HCT116 (cell line): ENCODE measurements at regions not wholly inside any gene's neighbourhood (a gene's known extent, or its start where the extent isn't known, plus 50 kb on each side); places are given as distances from the start of the nearest gene placed in this dataset.

ENCODE experiments used
- ATAC-seq: fragments of 200-7000 bp; cut with Tn5 transposase; 2 replicates; pipeline ENCODE4 v1.9.1; 2020; ENCODE audit warnings: mild to moderate bottlenecking, moderate library complexity
- BruUV-seq: library from RNA; stranded (reverse); fragments of 400-500 nt; replicated peaks from 2 replicates; lab custom pipeline; 2021; lab: Mats Ljungman, UMichigan
- CTCF ChIA-PET: fragments of 300-600 bp; sonication (Branson Sonifier 250); formaldehyde crosslinking; loops from one replicate; lab custom pipeline; 2021; ENCODE audit warnings: antibody characterized with exemption; lab: Charles Lee
- POLR2A ChIA-PET: fragments of 300-600, 350-600 bp; sonication (Branson Sonifier 250); formaldehyde crosslinking; loops from one replicate; lab custom pipeline; 2021; ENCODE audit warnings: antibody characterized with exemption; lab: Charles Lee
- RAD21 ChIA-PET, 2 experiments: fragments of 300-600 bp; sonication (Branson Sonifier 250); formaldehyde crosslinking; loops; one replicate each; lab custom pipeline; 2023; ENCODE audit warnings: low total read pairs in 2 of 2; ENCODE audit not compliant: uncharacterized antibody in 2 of 2, unreplicated experiment in 2 of 2, low non-redundant PET in 1 of 2; lab: Charles Lee
- DNase-seq: peaks from one replicate; pipeline ENCODE4 v3.0.0-alpha.2; 2010; ENCODE audit warnings: low read depth, low spot score
- H2AFZ ChIP-seq: fragments of 200-600 bp; shearing (Covaris generic), sonication (generic); 2 replicates; pipeline ENCODE4 v1.6.1; 2017; ENCODE audit warnings: low read depth, mixed run types, mixed read lengths, antibody characterized with exemption, low read length; ENCODE audit not compliant: poor library complexity, severe bottlenecking
- H3K27ac ChIP-seq: 2 replicates; pipeline ENCODE4 v1.5.1; 2012; ENCODE audit warnings: low read depth, low read length
- H3K27me3 ChIP-seq: fragments of 200-600 bp; sonication (generic); 2 replicates; pipeline ENCODE4 v1.6.1; 2016; ENCODE audit warnings: mixed run types, low read length, mixed read lengths; ENCODE audit not compliant: insufficient read depth
- H3K36me3 ChIP-seq, 2 experiments: fragments of 200-500 bp in 1 of 2; fragments of 200-600 bp in 1 of 2; sonication (Bioruptor generic) in 1 of 2; sonication (generic) in 1 of 2; 2 replicates each; pipeline versions ENCODE4 v1.5.1 to v1.6.1; 2014 to 2016; ENCODE audit warnings: low read length in 2 of 2, inconsistent platforms in 1 of 2, mixed read lengths in 1 of 2, mixed run types in 1 of 2; ENCODE audit not compliant: insufficient read depth in 2 of 2, control insufficient read depth in 1 of 2
- H3K4me1 ChIP-seq, 2 experiments: fragments of 200-600 bp in 1 of 2; sonication (generic) in 1 of 2; 2 replicates each; pipeline versions ENCODE4 v1.5.1 to v1.6.1; 2012 to 2017; ENCODE audit warnings: low read length in 2 of 2, inconsistent platforms in 1 of 2, mild to moderate bottlenecking in 1 of 2, mixed read lengths in 1 of 2, mixed run types in 1 of 2, moderate library complexity in 1 of 2; ENCODE audit not compliant: insufficient read depth in 2 of 2, control insufficient read depth in 1 of 2
- H3K4me2 ChIP-seq: fragments of 200-600 bp; sonication (generic); 2 replicates; pipeline ENCODE4 v1.6.1; 2017; ENCODE audit warnings: mixed run types, low read length, mixed read lengths
- H3K4me3 ChIP-seq, 2 experiments: fragments of 200-600 bp in 1 of 2; sonication (generic) in 1 of 2; replicated peaks in 1 of 2; 2 replicates each; pipeline ENCODE4 v1.5.1; 2011 to 2016; ENCODE audit warnings: low read length in 2 of 2, control low read depth in 1 of 2, low read depth in 1 of 2, mild to moderate bottlenecking in 1 of 2, mixed read lengths in 1 of 2, mixed run types in 1 of 2
- H3K79me2 ChIP-seq: fragments of 200-600 bp; sonication (generic); 2 replicates; pipeline ENCODE4 v1.6.1; 2017; ENCODE audit warnings: mild to moderate bottlenecking, mixed run types, low read length, moderate library complexity, mixed read lengths; ENCODE audit not compliant: insufficient read depth
- H3K9ac ChIP-seq: fragments of 200-600 bp; sonication (generic); 2 replicates; pipeline ENCODE4 v1.6.1; 2016; ENCODE audit warnings: low read length, mixed read lengths
- H3K9me2 ChIP-seq: fragments of 200-600 bp; sonication (generic), shearing (Covaris generic); 2 replicates; pipeline ENCODE4 v1.6.1; 2017; ENCODE audit warnings: mixed run types, mild to moderate bottlenecking, moderate library complexity; ENCODE audit not compliant: insufficient read depth
- H3K9me3 ChIP-seq, 2 experiments: fragments of 200-500 bp in 1 of 2; fragments of 200-600 bp in 1 of 2; sonication (Bioruptor generic) in 1 of 2; sonication (generic) in 1 of 2; 2 replicates each; pipeline ENCODE4 v1.6.1; 2014 to 2017; ENCODE audit warnings: low read length in 2 of 2, mixed read lengths in 2 of 2, inconsistent platforms in 1 of 2, low read depth in 1 of 2, mild to moderate bottlenecking in 1 of 2, mixed run types in 1 of 2, moderate library complexity in 1 of 2; ENCODE audit not compliant: control insufficient read depth in 1 of 2, insufficient read depth in 1 of 2
- H4K20me1 ChIP-seq: fragments of 200-600 bp; sonication (generic), shearing (Covaris generic); 2 replicates; pipeline ENCODE4 v1.6.1; 2017; ENCODE audit warnings: mixed run types, mild to moderate bottlenecking, moderate library complexity; ENCODE audit not compliant: insufficient read depth
- CBX3 ChIP-seq: IDR thresholded peaks from 2 replicates; pipeline ENCODE4 v1.6.1; 2012; ENCODE audit warnings: low read depth
- CEBPB ChIP-seq: IDR thresholded peaks from 2 replicates; pipeline ENCODE4 v1.6.1; 2012; ENCODE audit warnings: low read depth
- CTCF ChIP-seq, 3 experiments: fragments of 200-600 bp in 1 of 3; sonication (generic) in 1 of 3; IDR thresholded peaks in 2 of 3; conservative IDR thresholded peaks in 1 of 3; 2 replicates each; pipeline ENCODE4 v1.5.1; 2012 to 2017; ENCODE audit warnings: low read depth in 2 of 3, low read length in 2 of 3, antibody characterized with exemption in 1 of 3, borderline replicate concordance in 1 of 3, control low read depth in 1 of 3, mild to moderate bottlenecking in 1 of 3, mixed read lengths in 1 of 3, mixed run types in 1 of 3, moderate library complexity in 1 of 3; ENCODE audit not compliant: insufficient read depth in 1 of 3
- EGR1 ChIP-seq: IDR thresholded peaks from 2 replicates; pipeline ENCODE4 v1.6.1; 2012; ENCODE audit warnings: low read depth
- ELF1 ChIP-seq: IDR thresholded peaks from 2 replicates; pipeline ENCODE4 v1.6.1; 2012; ENCODE audit warnings: low read depth, borderline replicate concordance
- EZH2 ChIP-seq: fragments of 200-600 bp; sonication (generic); IDR thresholded peaks from 2 replicates; pipeline ENCODE4 v1.6.1; 2017; ENCODE audit warnings: antibody characterized with exemption, mixed run types
- FOSL1 ChIP-seq: IDR thresholded peaks from 2 replicates; pipeline ENCODE4 v1.6.1; 2012; ENCODE audit warnings: low read depth
- JUND ChIP-seq: IDR thresholded peaks from 2 replicates; pipeline ENCODE4 v1.6.1; 2012
- MAX ChIP-seq: IDR thresholded peaks from 2 replicates; pipeline ENCODE4 v1.6.1; 2012
- POLR2A ChIP-seq: IDR thresholded peaks from 2 replicates; pipeline ENCODE4 v1.7.0; 2011; ENCODE audit warnings: borderline replicate concordance; ENCODE audit not compliant: insufficient read depth, insufficient read length; ENCODE audit errors: extremely low read depth
- POLR2AphosphoS5 ChIP-seq: IDR thresholded peaks from 2 replicates; pipeline ENCODE4 v1.6.1; 2011; ENCODE audit warnings: mild to moderate bottlenecking, low read depth, low read length, moderate library complexity
- RAD21 ChIP-seq: IDR thresholded peaks from 2 replicates; pipeline ENCODE4 v1.6.1; 2012; ENCODE audit warnings: low read depth, mild to moderate bottlenecking
- SRF ChIP-seq: IDR thresholded peaks from 2 replicates; pipeline ENCODE4 v1.6.1; 2012; ENCODE audit warnings: low read depth
- TCF7L2 ChIP-seq: IDR thresholded peaks from 2 replicates; pipeline ENCODE4 v1.7.0; 2011; ENCODE audit warnings: borderline replicate concordance, inconsistent platforms; ENCODE audit not compliant: insufficient read depth, insufficient read length; ENCODE audit errors: extremely low read depth
- ZFX ChIP-seq: fragments of 450-650 bp; IDR thresholded peaks from 2 replicates; pipeline ENCODE4 v1.6.1; 2017
- ZNF274 ChIP-seq: fragments of 200-500 bp; sonication (Bioruptor generic); IDR thresholded peaks from 2 replicates; pipeline ENCODE4 v1.6.1; 2014; ENCODE audit warnings: mild to moderate bottlenecking, low read depth, low read length, inconsistent platforms
- intact Hi-C: fragments of 100-400 bp; cut with micrococcal nuclease; formaldehyde crosslinking; loops from 2 replicates; pipeline ENCODE4 v1.10.0; 2022
- TF ChIP-seq, protein P1 (sequence below): IDR thresholded peaks from 2 replicates; pipeline ENCODE4 v1.6.1; 2012

- TF ChIP-seq CTCF (IDR thresholded peaks at IDR 0.05 in 2 of 3, conservative IDR thresholded peaks at IDR 0.05 in 1 of 3; ENCODE audit: borderline replicate concordance in 1 of 3, insufficient read depth in 1 of 3, low read depth in 2 of 3, low read length in 2 of 3) (no peak), SRF (no peak), TCF7L2 (no peak), EZH2 (no peak), CBX3 (no peak), POLR2AphosphoS5 (no peak)
- TF ChIP-seq, protein P1, sequence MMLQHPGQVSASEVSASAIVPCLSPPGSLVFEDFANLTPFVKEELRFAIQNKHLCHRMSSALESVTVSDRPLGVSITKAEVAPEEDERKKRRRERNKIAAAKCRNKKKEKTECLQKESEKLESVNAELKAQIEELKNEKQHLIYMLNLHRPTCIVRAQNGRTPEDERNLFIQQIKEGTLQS: no peak
Measured at GRCh38 chr13:40079721-40080120, 424.3 kb downstream of the COG6 start (continued).

- Histone ChIP-seq H3K36me3 (no peaks in the 10 kb centered on the region), H3K9me2 (no peaks in the 10 kb centered on the region), H3K4me3 (no peak overlapping the region), H4K20me1 (no peaks in the 10 kb centered on the region)
- POLR2A ChIA-PET: no interaction called here
- TF ChIP-seq RAD21: no peak
- TF ChIP-seq MAX: no peak
- no peak for TF ChIP-seq POLR2A
- no peak for TF ChIP-seq EGR1
- no peak for TF ChIP-seq EZH2
- no peak for TF ChIP-seq ZFX
- TF ChIP-seq JUND: no peak
- TF ChIP-seq TCF7L2: no peak
- no peak for TF ChIP-seq ELF1
- no peak for TF ChIP-seq ZNF274
- no peak for TF ChIP-seq FOSL1
- TF ChIP-seq CEBPB: no peak
- TF ChIP-seq, protein P1: no peak
- TF ChIP-seq, all 23 proteins: peak for 0
- Histone ChIP-seq H2AFZ (no peak overlapping the region), H3K79me2 (no peaks in the 10 kb centered on the region), H3K9me3 (no peaks in the 10 kb centered on the region), H3K27me3 (no peaks in the 10 kb centered on the region), H3K27ac (no peak overlapping the region), H3K9ac (no peak overlapping the region), H3K4me1 (no peaks in the 10 kb centered on the region), H3K4me2 (no peak overlapping the region)
- no peak for DNase-seq
- RAD21 ChIA-PET: no interaction called here
- BruUV-seq: no TSS peak
- CTCF ChIA-PET: interaction anchor here (2.9 kb wide), 1 partner anchor 12 kb away, joined by 9 read pairs; no protein-coding TSS in a partner anchor
- no peak for ATAC-seq
- intact Hi-C loops: no loop called here
Measured at GRCh38 chr13:40080676-40081075, 425.2 kb downstream of the COG6 start.
